ENCODE measurements at regions not wholly inside any gene's neighbourhood (a gene's known extent, or its start where the extent isn't known, plus 50 kb on each side); places are given as distances from the start of the nearest gene placed in this dataset.

DNA sequence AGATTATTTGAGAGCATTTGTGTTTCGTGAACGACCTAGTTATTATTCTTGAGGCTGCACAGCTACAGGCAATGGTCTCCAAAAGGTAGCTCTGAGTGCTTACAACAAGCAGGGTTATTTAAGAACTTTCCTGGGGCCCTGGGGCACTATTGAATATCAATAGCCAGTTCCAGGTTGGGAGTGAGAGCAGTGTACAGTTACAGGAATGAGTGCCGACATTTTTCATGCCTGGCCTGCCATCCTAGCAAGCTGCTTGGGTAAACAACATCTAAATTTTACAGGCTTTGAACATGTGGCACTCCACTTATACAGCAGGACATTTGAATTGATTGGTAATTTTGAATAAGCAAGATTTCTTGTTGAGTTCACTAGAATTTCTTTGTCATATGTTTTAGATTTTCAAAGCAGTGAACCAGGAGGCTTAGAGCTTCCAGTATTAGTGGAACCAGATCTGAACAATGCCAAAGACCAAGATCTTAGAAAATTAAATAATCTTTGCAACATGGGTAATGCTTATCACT lies 171.9 kb upstream of the GDNF start:
- TF ChIP-seq, protein P1, sequence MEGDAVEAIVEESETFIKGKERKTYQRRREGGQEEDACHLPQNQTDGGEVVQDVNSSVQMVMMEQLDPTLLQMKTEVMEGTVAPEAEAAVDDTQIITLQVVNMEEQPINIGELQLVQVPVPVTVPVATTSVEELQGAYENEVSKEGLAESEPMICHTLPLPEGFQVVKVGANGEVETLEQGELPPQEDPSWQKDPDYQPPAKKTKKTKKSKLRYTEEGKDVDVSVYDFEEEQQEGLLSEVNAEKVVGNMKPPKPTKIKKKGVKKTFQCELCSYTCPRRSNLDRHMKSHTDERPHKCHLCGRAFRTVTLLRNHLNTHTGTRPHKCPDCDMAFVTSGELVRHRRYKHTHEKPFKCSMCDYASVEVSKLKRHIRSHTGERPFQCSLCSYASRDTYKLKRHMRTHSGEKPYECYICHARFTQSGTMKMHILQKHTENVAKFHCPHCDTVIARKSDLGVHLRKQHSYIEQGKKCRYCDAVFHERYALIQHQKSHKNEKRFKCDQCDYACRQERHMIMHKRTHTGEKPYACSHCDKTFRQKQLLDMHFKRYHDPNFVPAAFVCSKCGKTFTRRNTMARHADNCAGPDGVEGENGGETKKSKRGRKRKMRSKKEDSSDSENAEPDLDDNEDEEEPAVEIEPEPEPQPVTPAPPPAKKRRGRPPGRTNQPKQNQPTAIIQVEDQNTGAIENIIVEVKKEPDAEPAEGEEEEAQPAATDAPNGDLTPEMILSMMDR (IDR thresholded peaks at IDR 0.05), result no peak
- TF ChIP-seq POLR2A (IDR thresholded peaks at IDR 0.05), result no peak

Data from adrenal gland (tissue), 5 donors.